ENCODE measurements at regions not wholly inside any gene's neighbourhood (a gene's known extent, or its start where the extent isn't known, plus 50 kb on each side); places are given as distances from the start of the nearest gene placed in this dataset.

- H3K27ac Mint-ChIP-seq = no peak overlapping the region
- no peaks in the 10 kb centered on the region for H3K4me1 Mint-ChIP-seq
- ATAC-seq (ENCODE audit: low read depth) = no peak
- no peak overlapping the region for H3K4me3 Mint-ChIP-seq
- no peak for DNase-seq (ENCODE audit: low spot score in 2 of 2)
- no peaks in the 10 kb centered on the region for H3K36me3 Mint-ChIP-seq
- H3K9me3 Mint-ChIP-seq = peaks cover 1% of the 10 kb centered on the region
- peaks cover 11% of the 10 kb centered on the region for H3K27me3 Mint-ChIP-seq
These were observed 1354.5 kb downstream of the BRD1 start for GRCh38 chr22:48473202-48473601.

- Mint-ChIP-seq H3K4me1 (no peaks in the 10 kb centered on the region), H3K36me3 (peaks cover 2% of the 10 kb centered on the region), H3K27me3 (peaks cover 6% of the 10 kb centered on the region), H3K4me3 (no peak overlapping the region), H3K9me3 (peaks cover 4% of the 10 kb centered on the region), H3K27ac (no peak overlapping the region)
- DNase-seq (ENCODE audit: low spot score in 2 of 2) (no peak), ATAC-seq (ENCODE audit: low read depth) (no peak)
These were observed 1363.4 kb downstream of the BRD1 start for GRCh38 chr22:48464246-48464645.

DNA sequence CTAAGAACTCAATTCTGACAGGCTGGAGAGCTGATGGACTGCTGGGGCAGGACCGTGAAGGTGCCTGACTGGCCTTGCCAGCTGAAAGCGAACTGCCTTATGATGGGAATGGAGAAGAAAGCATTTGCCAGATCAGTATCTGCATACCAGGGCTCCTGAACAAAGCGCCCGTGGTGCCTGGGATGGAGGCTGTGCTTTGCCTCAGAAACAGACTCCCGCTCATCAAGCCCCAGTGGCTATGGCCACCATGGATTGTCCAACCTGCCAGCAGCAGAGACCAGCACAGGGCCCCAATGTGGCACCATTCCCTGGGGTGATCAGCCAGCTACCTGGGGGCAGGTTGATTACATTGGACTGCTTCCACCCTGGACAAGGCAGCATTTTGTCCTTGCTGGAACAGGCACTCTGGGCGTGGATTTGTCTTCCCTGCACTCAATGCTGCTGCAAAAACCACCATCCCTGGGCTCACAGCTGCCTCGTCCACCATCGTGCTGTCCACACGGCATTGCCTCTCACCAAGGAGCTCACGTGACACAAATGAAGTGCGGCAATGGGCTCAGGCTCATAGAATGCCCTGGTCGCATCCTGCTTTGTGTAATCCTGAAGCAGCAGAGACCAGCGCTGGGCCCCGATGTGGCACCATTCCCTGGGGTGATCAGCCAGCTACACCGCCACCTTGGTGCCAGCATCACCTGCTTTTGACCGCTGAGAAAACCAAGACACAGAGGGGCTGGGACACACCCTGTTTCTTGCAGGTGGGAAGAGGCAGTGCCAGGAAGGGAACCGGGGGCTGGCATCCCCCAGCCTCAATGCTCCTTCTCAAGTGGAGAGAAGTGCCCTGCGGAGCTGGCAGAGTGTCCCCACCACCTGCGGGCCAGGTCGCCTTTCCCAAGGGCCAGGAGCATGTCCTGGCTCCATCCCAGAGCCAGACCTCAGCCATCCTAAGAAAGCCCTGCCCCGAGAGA lies 1367.5 kb downstream of the BRD1 start:
- ATAC-seq (ENCODE audit: low read depth) (no peak), DNase-seq (ENCODE audit: low spot score in 2 of 2) (no peak)
- Mint-ChIP-seq H3K36me3 (no peaks in the 10 kb centered on the region), H3K4me3 (no peak overlapping the region), H3K27ac (no peak overlapping the region), H3K27me3 (peaks cover 12% of the 10 kb centered on the region), H3K4me1 (no peaks in the 10 kb centered on the region), H3K9me3 (no peaks in the 10 kb centered on the region)

DNA sequence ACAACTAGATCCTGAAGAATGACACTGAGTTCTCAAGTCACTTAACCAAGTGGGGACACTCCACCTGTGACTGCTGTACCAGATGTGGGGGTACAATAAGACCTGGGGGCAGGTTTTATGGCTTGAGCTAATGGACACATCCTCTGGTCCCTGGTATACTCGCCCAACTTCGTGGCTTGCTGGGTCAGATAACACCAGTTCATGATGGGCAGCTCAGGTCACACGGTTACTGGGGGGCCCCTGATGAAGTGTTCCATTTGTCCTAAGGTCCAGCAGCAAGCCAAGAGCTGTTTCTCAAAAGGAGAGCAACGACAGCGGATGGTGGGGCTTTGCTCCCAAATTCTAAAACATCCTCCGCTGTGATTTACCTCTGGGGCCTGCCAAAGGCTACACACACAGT lies 1368.4 kb downstream of the BRD1 start:
- Mint-ChIP-seq H3K27me3 (peaks cover 11% of the 10 kb centered on the region), H3K27ac (no peak overlapping the region), H3K9me3 (no peaks in the 10 kb centered on the region), H3K4me3 (no peak overlapping the region), H3K36me3 (no peaks in the 10 kb centered on the region), H3K4me1 (no peaks in the 10 kb centered on the region)
- no peak for DNase-seq (ENCODE audit: low spot score in 2 of 2)
- ATAC-seq (ENCODE audit: low read depth) = no peak

- ATAC-seq (ENCODE audit: low read depth) (no peak), DNase-seq (ENCODE audit: low spot score in 2 of 2) (no peak)
- H3K27ac Mint-ChIP-seq = no peak overlapping the region
- H3K4me3 Mint-ChIP-seq = no peak overlapping the region
- no peaks in the 10 kb centered on the region for H3K9me3 Mint-ChIP-seq
- peaks cover 12% of the 10 kb centered on the region for H3K27me3 Mint-ChIP-seq
- no peaks in the 10 kb centered on the region for H3K4me1 Mint-ChIP-seq
- no peaks in the 10 kb centered on the region for H3K36me3 Mint-ChIP-seq
These were observed 1371.2 kb downstream of the BRD1 start for GRCh38 chr22:48456449-48456848.

DNA sequence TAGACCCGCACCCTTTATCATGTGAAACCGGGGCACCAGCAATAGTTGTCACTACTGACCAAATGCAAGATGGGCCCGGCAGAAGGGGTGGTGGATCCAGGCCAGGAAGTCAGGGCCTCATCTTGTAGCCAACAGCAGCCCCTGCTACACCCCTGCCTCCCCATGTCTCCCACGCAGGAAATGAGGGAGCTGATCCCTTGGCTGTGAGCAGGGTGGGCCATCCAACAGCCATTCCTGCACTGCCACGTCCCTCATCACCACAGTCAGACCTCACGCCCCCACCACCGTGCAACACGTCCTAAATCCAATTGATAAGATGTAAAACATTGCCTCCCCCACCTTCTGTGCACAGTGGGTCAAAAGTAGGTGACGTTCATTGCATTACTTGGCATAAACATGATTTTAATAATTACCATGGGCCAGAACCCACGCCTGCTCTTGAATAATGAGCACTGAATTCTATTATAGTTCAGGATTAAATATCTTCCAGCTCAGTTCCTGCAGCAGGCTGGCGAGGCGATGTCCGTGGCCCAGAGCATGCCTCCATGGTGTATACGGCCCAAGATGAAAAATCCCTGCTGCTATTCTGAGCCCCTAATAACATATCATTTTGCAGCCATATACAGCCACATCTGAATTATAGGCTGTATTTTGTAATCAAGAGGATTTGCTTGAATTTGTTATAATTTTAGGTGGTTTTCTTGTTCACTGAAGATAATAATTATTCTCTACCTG lies 1373.8 kb downstream of the BRD1 start:
- Mint-ChIP-seq H3K4me1 (no peaks in the 10 kb centered on the region), H3K27me3 (peaks cover 14% of the 10 kb centered on the region), H3K27ac (no peak overlapping the region), H3K36me3 (no peaks in the 10 kb centered on the region), H3K4me3 (no peak overlapping the region), H3K9me3 (no peaks in the 10 kb centered on the region)
- DNase-seq (ENCODE audit: low spot score in 2 of 2) = no peak
- no peak for ATAC-seq (ENCODE audit: low read depth)

DNA sequence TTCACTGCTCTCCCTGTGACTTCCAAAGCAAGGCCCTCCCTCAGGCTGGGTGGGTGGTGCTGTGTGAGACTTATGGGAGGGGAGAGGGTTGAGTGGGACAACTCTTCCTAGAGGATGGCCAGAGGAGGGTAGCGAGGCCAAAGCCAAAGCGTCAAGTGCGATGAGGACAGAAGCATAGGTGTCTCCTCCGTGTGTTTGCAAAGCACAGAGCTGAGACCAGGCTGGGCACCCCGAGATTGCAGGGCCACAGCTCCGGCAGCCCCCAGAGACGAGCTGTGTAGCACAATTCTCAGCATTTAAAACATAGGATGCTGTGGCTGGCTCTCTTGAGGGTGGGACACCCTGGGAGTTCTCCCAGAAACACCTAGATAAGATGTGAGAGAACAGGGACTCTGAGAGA lies 1374.5 kb downstream of the BRD1 start:
- Mint-ChIP-seq H3K27me3 (peaks cover 14% of the 10 kb centered on the region), H3K4me1 (no peaks in the 10 kb centered on the region), H3K4me3 (no peak overlapping the region), H3K36me3 (no peaks in the 10 kb centered on the region), H3K9me3 (no peaks in the 10 kb centered on the region), H3K27ac (no peak overlapping the region)
- DNase-seq (ENCODE audit: low spot score in 2 of 2) (no peak), ATAC-seq (ENCODE audit: low read depth) (no peak)

- Mint-ChIP-seq H3K27me3 (peaks cover 12% of the 10 kb centered on the region), H3K36me3 (no peaks in the 10 kb centered on the region), H3K27ac (no peak overlapping the region), H3K4me3 (no peak overlapping the region), H3K4me1 (no peaks in the 10 kb centered on the region), H3K9me3 (no peaks in the 10 kb centered on the region)
- DNase-seq (ENCODE audit: low spot score in 2 of 2) (no peak), ATAC-seq (ENCODE audit: low read depth) (no peak)
These were observed 1374.9 kb downstream of the BRD1 start for GRCh38 chr22:48452766-48453165.

- no peaks in the 10 kb centered on the region for H3K36me3 Mint-ChIP-seq
- no peak overlapping the region for H3K4me3 Mint-ChIP-seq
- no peak overlapping the region for H3K27ac Mint-ChIP-seq
- ATAC-seq (ENCODE audit: low read depth) = no peak
- H3K4me1 Mint-ChIP-seq = no peaks in the 10 kb centered on the region
- peaks cover 8% of the 10 kb centered on the region for H3K27me3 Mint-ChIP-seq
- no peak for DNase-seq (ENCODE audit: low spot score in 2 of 2)
- no peaks in the 10 kb centered on the region for H3K9me3 Mint-ChIP-seq
These were observed 1375.8 kb downstream of the BRD1 start for GRCh38 chr22:48451891-48452290.

DNA sequence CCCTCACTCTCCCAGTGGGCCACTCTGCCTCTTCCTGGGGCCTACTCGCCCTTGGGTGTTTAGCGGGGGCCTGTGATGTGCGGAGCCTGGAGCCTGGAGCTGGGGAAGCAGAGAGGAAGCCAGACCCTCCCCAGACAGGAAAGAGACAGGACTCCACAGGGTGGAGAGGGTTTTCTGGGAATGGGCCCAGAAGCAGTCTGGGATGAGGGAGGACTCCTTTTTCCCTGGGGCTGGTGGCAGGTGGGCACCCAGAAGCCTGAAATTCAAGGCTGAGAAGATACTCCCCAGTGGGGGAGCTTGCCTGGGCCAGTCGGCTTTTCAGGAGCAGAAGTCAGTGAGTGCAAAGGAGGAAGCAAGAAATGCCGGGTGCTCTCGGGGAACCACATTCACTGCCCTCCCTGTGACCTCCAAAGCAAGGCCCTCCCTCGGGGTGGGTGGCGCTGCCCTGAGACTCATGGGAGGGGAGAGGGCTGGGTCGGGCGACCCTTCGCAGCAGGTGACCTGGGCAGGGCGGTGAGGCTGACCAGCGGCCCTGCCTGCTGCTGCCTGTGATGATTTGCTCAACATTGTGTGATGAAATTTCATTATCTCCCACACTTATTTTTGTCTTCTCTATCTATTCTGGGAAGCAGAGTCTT lies 1377.4 kb downstream of the BRD1 start:
- Mint-ChIP-seq H3K4me1 (no peaks in the 10 kb centered on the region), H3K9me3 (no peaks in the 10 kb centered on the region), H3K27me3 (peaks cover 8% of the 10 kb centered on the region), H3K4me3 (no peak overlapping the region), H3K27ac (no peak overlapping the region), H3K36me3 (no peaks in the 10 kb centered on the region)
- DNase-seq (ENCODE audit: low spot score in 2 of 2) = no peak
- no peak for ATAC-seq (ENCODE audit: low read depth)

- peaks cover 8% of the 10 kb centered on the region for H3K27me3 Mint-ChIP-seq
- no peak overlapping the region for H3K27ac Mint-ChIP-seq
- DNase-seq (ENCODE audit: low spot score in 2 of 2) (no peak), ATAC-seq (ENCODE audit: low read depth) (no peak)
- H3K4me3 Mint-ChIP-seq = no peak overlapping the region
- no peaks in the 10 kb centered on the region for H3K4me1 Mint-ChIP-seq
- no peaks in the 10 kb centered on the region for H3K36me3 Mint-ChIP-seq
- no peaks in the 10 kb centered on the region for H3K9me3 Mint-ChIP-seq
These were observed 1378.0 kb downstream of the BRD1 start for GRCh38 chr22:48449466-48450187.

- H3K4me1 Mint-ChIP-seq = no peaks in the 10 kb centered on the region
- DNase-seq (ENCODE audit: low spot score in 2 of 2) = no peak
- H3K9me3 Mint-ChIP-seq = no peaks in the 10 kb centered on the region
- peaks cover 7% of the 10 kb centered on the region for H3K27me3 Mint-ChIP-seq
- H3K36me3 Mint-ChIP-seq = no peaks in the 10 kb centered on the region
- H3K4me3 Mint-ChIP-seq = no peak overlapping the region
- ATAC-seq (ENCODE audit: low read depth) = no peak
- H3K27ac Mint-ChIP-seq = no peak overlapping the region
These were observed 1378.9 kb downstream of the BRD1 start for GRCh38 chr22:48448821-48449220.

DNA sequence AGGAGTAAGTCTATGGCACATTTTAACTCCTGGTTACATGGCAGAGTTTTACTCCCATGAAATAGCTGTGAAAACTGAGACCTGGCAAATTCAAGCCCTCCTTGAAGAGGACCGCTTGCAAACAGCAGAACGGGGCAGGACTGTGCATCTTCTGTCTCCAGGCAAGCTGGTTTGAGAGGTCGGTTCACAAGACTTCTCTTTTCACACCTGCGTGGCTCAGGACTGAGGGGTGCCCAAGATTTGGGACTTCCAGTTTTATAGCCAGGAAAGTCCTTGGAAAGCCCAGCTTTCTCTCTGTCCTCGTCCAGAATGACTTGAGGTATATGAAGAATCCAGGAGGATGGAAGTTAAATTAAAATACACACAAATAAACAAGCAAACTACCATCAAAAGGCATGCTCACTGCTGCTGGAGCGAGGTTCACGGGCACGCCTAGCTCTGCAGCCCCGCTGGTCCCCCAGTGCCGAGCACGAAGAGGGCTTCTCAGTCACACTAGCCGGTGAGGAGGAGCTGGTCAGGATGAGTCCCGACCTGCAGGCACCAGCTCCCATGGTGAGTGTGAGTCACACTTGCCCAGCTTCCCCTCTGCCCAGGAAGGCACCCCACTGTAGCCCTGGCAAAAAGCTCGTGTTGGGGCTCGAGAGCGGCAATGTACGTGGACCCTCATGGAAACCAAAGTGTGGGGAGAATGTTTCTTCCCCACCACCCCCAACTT lies 1382.4 kb downstream of the BRD1 start:
- peaks cover 2% of the 10 kb centered on the region for H3K4me1 Mint-ChIP-seq
- no peak overlapping the region for H3K27ac Mint-ChIP-seq
- H3K27me3 Mint-ChIP-seq = peaks cover 8% of the 10 kb centered on the region
- H3K9me3 Mint-ChIP-seq = no peaks in the 10 kb centered on the region
- no peaks in the 10 kb centered on the region for H3K36me3 Mint-ChIP-seq
- ATAC-seq (ENCODE audit: low read depth) (no peak), DNase-seq (ENCODE audit: low spot score in 2 of 2) (no peak)
- no peak overlapping the region for H3K4me3 Mint-ChIP-seq
